HepG2 (cell line): ENCODE measurements at regions not wholly inside any gene's neighbourhood (a gene's known extent, or its start where the extent isn't known, plus 50 kb on each side); places are given as distances from the start of the nearest gene placed in this dataset.

Experiments
- ATAC-seq: fragments of 200-7000 bp; cut with Tn5 transposase; 3 replicates; pipeline ENCODE4 v1.9.1; 2020; ENCODE audit warnings: mild to moderate bottlenecking, moderate library complexity
- BruUV-seq: library from RNA; stranded (reverse); fragments of 400-500 nt; replicated peaks from 2 replicates; lab custom pipeline; 2021; lab: Mats Ljungman, UMichigan
- CTCF ChIA-PET: fragments of 300-600 bp; formaldehyde crosslinking; extraction: SDS; loops from one replicate; lab custom pipeline; 2021; ENCODE audit warnings: low total read pairs, inconsistent platforms, low intra/inter-chr PET ratio; lab: Yijun Ruan, JAX
- POLR2A ChIA-PET: fragments of 350-600 bp; sonication (Branson Sonifier 250); formaldehyde crosslinking; loops from one replicate; lab custom pipeline; 2020; ENCODE audit warnings: antibody characterized with exemption, inconsistent platforms; lab: Yijun Ruan, JAX
- DNase-seq: peaks from one replicate; pipeline ENCODE4 v3.0.0-alpha.2; 2015; ENCODE audit warnings: low spot score
- FAIRE-seq: peaks from 3 replicates; lab custom pipeline; 2011; peaks lifted over from hg19 to GRCh38; lab: Jason Lieb, UNC
- H2AFZ ChIP-seq: one replicate; pipeline ENCODE4 v1.6.1; 2011; ENCODE audit warnings: low read length, inconsistent platforms
- H3K27ac ChIP-seq: fragments of 300-600 bp; 3 replicates; pipeline ENCODE4 v1.8.0; 2011; ENCODE audit warnings: mixed run types, mild to moderate bottlenecking, mixed read lengths, low read length, inconsistent platforms; ENCODE audit not compliant: insufficient read depth; ENCODE audit errors: extremely low read length
- H3K27me3 ChIP-seq, 2 experiments: fragments of 200-600 bp in 1 of 2; 2 replicates in 1 of 2; 3 replicates in 1 of 2; pipeline versions ENCODE4 v1.6.0 to v1.8.0; 2011; ENCODE audit warnings: low read length in 2 of 2, mild to moderate bottlenecking in 2 of 2, moderate library complexity in 2 of 2, inconsistent platforms in 1 of 2; ENCODE audit not compliant: insufficient read depth in 2 of 2, control insufficient read depth in 1 of 2
- H3K36me3 ChIP-seq, 2 experiments: fragments of 200-600 bp in 1 of 2; replicated peaks in 1 of 2; 2 replicates in 1 of 2; 3 replicates in 1 of 2; pipeline versions ENCODE4 v1.5.1 to v1.8.0; 2011; ENCODE audit warnings: low read length in 2 of 2, inconsistent platforms in 1 of 2; ENCODE audit not compliant: insufficient read depth in 2 of 2, control insufficient read depth in 1 of 2
- H3K4me1 ChIP-seq: 2 replicates; pipeline ENCODE4 v1.5.1; 2012; ENCODE audit warnings: low read length, inconsistent platforms; ENCODE audit not compliant: insufficient read depth
- H3K4me2 ChIP-seq: 2 replicates; pipeline ENCODE4 v1.6.0; 2011; ENCODE audit warnings: low read depth, low read length, inconsistent platforms
- H3K4me3 ChIP-seq, 3 experiments: fragments of 200-600 bp in 1 of 3; sonication (generic), shearing (Covaris generic) in 1 of 3; replicated peaks in 1 of 3; 2 replicates each; pipeline ENCODE4 v1.5.1; 2011 to 2016; ENCODE audit warnings: low read length in 3 of 3, inconsistent platforms in 2 of 3, low read depth in 2 of 3, mild to moderate bottlenecking in 2 of 3, control low read depth in 1 of 3, mixed read lengths in 1 of 3; ENCODE audit not compliant: insufficient read depth in 1 of 3
- H3K79me2 ChIP-seq: one replicate; pipeline ENCODE4 v1.6.1; 2011; ENCODE audit warnings: low read length, inconsistent platforms; ENCODE audit not compliant: insufficient read depth
- H3K9ac ChIP-seq: 2 replicates; pipeline ENCODE4 v1.6.0; 2011; ENCODE audit warnings: mild to moderate bottlenecking, low read depth, low read length, inconsistent platforms; ENCODE audit not compliant: insufficient read depth
- H3K9me3 ChIP-seq: 2 replicates; pipeline ENCODE4 v1.5.1; 2012; ENCODE audit warnings: mild to moderate bottlenecking, low read length
- H4K20me1 ChIP-seq: 2 replicates; pipeline ENCODE4 v1.6.0; 2011; ENCODE audit warnings: inconsistent platforms, mild to moderate bottlenecking, low read length, moderate library complexity; ENCODE audit not compliant: insufficient read depth
- AHR ChIP-seq: IDR thresholded peaks from 2 replicates; pipeline ENCODE4 v1.6.1; 2018; ENCODE audit warnings: missing genetic modification reagents, missing compliant biosample characterization
- ARHGAP35 ChIP-seq: sonication (generic); formaldehyde crosslinking; IDR thresholded peaks from 2 replicates; pipeline ENCODE4 v1.9.0; 2022; ENCODE audit warnings: mild to moderate bottlenecking, inconsistent platforms, moderate library complexity, missing genetic modification reagents, borderline replicate concordance
- FOXJ3 ChIP-seq: sonication (generic); formaldehyde crosslinking; IDR thresholded peaks from 2 replicates; pipeline ENCODE4 v1.4.0; 2020; ENCODE audit warnings: missing genetic modification reagents, mild to moderate bottlenecking, borderline replicate concordance
- ISL2 ChIP-seq: sonication (generic); formaldehyde crosslinking; IDR thresholded peaks from 2 replicates; pipeline ENCODE4 v1.5.0; 2020; ENCODE audit warnings: missing genetic modification reagents
- NFYC ChIP-seq: IDR thresholded peaks from 2 replicates; pipeline ENCODE4 v1.6.1; 2016; ENCODE audit warnings: missing genetic modification reagents, missing compliant biosample characterization
- TRIM24 ChIP-seq: sonication (generic); formaldehyde crosslinking; IDR thresholded peaks from 2 replicates; pipeline ENCODE4 v1.8.0; 2022; ENCODE audit warnings: mild to moderate bottlenecking, missing genetic modification reagents
- USF2 ChIP-seq, 2 experiments: sonication (generic) in 1 of 2; formaldehyde crosslinking in 1 of 2; IDR thresholded peaks; 2 replicates each; pipeline versions ENCODE4 v1.5.1 to v1.6.1; 2011 to 2020; ENCODE audit warnings: borderline replicate concordance in 1 of 2, low read depth in 1 of 2, low read length in 1 of 2, mild to moderate bottlenecking in 1 of 2, missing genetic modification reagents in 1 of 2, moderate library complexity in 1 of 2
- ZNF572 ChIP-seq: sonication (generic); formaldehyde crosslinking; IDR thresholded peaks from 2 replicates; pipeline ENCODE4 v1.5.1; 2020; ENCODE audit warnings: mild to moderate bottlenecking, missing genetic modification reagents
- ZNF770 ChIP-seq: sonication (generic); formaldehyde crosslinking; IDR thresholded peaks from 2 replicates; pipeline ENCODE4 v1.5.0; 2020; ENCODE audit warnings: mild to moderate bottlenecking, missing genetic modification reagents
- WGBS: methylation state at CpG from one replicate; pipeline ENCODE4 v1.1.6; 2017; ENCODE audit warnings: low lambda C conversion rate; 5-methylcytosine and 5-hydroxymethylcytosine counted together
- in situ Hi-C: cut with HindIII; loops from 2 replicates; pipeline ENCODE4 v1.10.0; 2017; ENCODE audit warnings: low pct_unique_long_range_greater_than_20kb; ENCODE audit not compliant: extremely low pct_ligation_motif_present
- intact Hi-C: fragments of 100-400 bp; cut with micrococcal nuclease; formaldehyde crosslinking; loops from one replicate; pipeline ENCODE4 v1.10.0; 2022; ENCODE audit not compliant: unreplicated experiment

- TF ChIP-seq USF2 (IDR thresholded peaks at IDR 0.05; ENCODE audit: low read depth, low read length) (no peak), USF2 (CRISPR knock-in tag; IDR thresholded peaks at IDR 0.05; ENCODE audit: borderline replicate concordance) (no peak), ZNF770 (no peak), AHR (CRISPR knock-in tag) (no peak), FOXJ3 (CRISPR knock-in tag) (no peak), ZNF572 (CRISPR knock-in tag) (no peak), NFYC (CRISPR knock-in tag) (no peak), TRIM24 (CRISPR knock-in tag) (no peak), ISL2 (CRISPR knock-in tag) (no peak), ARHGAP35 (CRISPR knock-in tag) (no peak)
- TF ChIP-seq, all 625 proteins: peak for 0
- DNase-seq = no peak
- Histone ChIP-seq H4K20me1 (no peaks in the 10 kb centered on the region), H3K9ac (no peak overlapping the region), H3K9me3 (no peaks in the 10 kb centered on the region), H2AFZ (no peak overlapping the region), H3K36me3 (no peaks in the 10 kb centered on the region), H3K27me3 (no peaks in the 10 kb centered on the region), H3K4me1 (no peaks in the 10 kb centered on the region), H3K27ac (no peak overlapping the region), H3K4me3 (no peak overlapping the region), H3K79me2 (no peaks in the 10 kb centered on the region), H3K4me2 (no peak overlapping the region)
- BruUV-seq = no TSS peak
- WGBS = 61% methylated on average over 3 of the region's 3 CpGs
- intact Hi-C loops = no loop called here
- FAIRE-seq = no peak
- ChIA-PET POLR2A (no interaction called here), CTCF (no interaction called here)
- in situ Hi-C loops = no loop called here
- no peak for ATAC-seq
These were observed 187.4 kb upstream of the NRP1 start for GRCh38 chr10:33521904-33522303.
